Spleen (tissue), 7 donors: ENCODE measurements at regions not wholly inside any gene's neighbourhood (a gene's known extent, or its start where the extent isn't known, plus 50 kb on each side); places are given as distances from the start of the nearest gene placed in this dataset.
A peak's percentile ranks its signal among the peaks of the same experiment; 100 is the strongest.

Experiments used
- POLR2A ChIP-seq, 3 donors: fragments of 450-650 bp; IDR thresholded peaks; one replicate each; pipeline ENCODE4 v1.5.1; 2017; ENCODE audit warnings: antibody characterized with exemption in 3 of 3, mild to moderate bottlenecking in 1 of 3
- POLR2AphosphoS5 ChIP-seq, 3 donors: sonication (generic); formaldehyde crosslinking; IDR thresholded peaks; one replicate each; pipeline ENCODE4 v1.5.1; 2017; ENCODE audit warnings: antibody characterized with exemption in 3 of 3
- TF ChIP-seq, protein P1 (sequence below), 11 experiments: fragments of 200-600 bp in 7 of 11; fragments of 450-650 bp in 4 of 11; sonication (generic) in 4 of 11; IDR thresholded peaks in 8 of 11; conservative IDR thresholded peaks in 3 of 11; 1 replicate in 7 of 11; 2 replicates in 4 of 11; pipeline versions ENCODE4 v1.4.0 to v1.8.0; 2016 to 2021; ENCODE audit warnings: antibody characterized with exemption in 11 of 11, inconsistent platforms in 4 of 11, mild to moderate bottlenecking in 1 of 11
- donor health status: DM: no; HTN: no; CAD: no; lungs with moderate emphysema.
- donor health status: DM: no; HTN: no; CAD: no.
- donor health status: DM: no; HTN: no; CAD: no.

DNA sequence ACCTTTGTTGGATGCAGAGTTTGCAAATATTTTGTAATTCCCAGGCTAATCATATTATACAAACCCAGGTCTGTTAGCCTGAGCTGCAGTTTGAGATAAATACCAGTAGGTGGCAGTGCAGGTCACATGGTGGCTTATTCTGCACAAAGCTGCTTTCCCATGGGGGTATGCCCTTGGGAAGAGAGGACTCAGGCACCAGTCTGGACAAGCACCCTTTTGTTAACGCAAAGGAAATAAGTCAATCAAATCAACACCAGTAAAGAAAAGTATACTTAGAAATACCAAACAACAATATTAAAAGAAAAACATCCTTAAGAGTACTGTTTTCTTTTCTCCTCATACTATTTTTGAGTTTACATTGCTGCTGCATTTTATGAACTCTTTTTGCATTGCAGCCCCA lies 389.0 kb upstream of the ZFP42 start:
- TF ChIP-seq, protein P1, sequence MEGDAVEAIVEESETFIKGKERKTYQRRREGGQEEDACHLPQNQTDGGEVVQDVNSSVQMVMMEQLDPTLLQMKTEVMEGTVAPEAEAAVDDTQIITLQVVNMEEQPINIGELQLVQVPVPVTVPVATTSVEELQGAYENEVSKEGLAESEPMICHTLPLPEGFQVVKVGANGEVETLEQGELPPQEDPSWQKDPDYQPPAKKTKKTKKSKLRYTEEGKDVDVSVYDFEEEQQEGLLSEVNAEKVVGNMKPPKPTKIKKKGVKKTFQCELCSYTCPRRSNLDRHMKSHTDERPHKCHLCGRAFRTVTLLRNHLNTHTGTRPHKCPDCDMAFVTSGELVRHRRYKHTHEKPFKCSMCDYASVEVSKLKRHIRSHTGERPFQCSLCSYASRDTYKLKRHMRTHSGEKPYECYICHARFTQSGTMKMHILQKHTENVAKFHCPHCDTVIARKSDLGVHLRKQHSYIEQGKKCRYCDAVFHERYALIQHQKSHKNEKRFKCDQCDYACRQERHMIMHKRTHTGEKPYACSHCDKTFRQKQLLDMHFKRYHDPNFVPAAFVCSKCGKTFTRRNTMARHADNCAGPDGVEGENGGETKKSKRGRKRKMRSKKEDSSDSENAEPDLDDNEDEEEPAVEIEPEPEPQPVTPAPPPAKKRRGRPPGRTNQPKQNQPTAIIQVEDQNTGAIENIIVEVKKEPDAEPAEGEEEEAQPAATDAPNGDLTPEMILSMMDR (IDR thresholded peaks at IDR 0.05 in 8 of 11, conservative IDR thresholded peaks at IDR 0.05 in 3 of 11), result peak in 9 of 11 experiments; percentile 27 to 76 (median 64)
- TF ChIP-seq POLR2A (IDR thresholded peaks at IDR 0.05) (no peak), POLR2AphosphoS5 (IDR thresholded peaks at IDR 0.05) (no peak)
